ENCODE measurements at regions not wholly inside any gene's neighbourhood (a gene's known extent, or its start where the extent isn't known, plus 50 kb on each side); places are given as distances from the start of the nearest gene placed in this dataset.

DNA sequence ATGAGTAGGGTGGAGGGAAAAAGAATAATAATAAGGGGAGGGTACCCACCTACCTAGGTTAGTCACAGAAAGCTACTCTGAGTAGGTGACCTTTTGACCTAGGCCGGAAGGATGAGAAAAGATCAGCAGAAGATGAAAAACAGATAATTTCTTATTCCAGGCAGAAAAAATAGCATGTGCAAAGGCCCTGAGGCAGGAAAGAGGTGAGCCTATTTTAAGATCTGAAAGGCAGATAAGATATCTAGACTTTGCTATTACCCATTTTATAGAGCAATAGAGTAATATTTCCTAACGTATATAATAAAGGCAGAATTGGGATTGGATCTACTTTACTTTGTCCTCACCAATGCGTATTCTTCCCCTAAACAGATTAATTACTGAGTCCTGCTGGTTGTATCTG is 393.9 kb upstream of the MPDZ start:
- Histone ChIP-seq H3K27ac (ENCODE audit: insufficient read depth, low read depth, low read length) (no peak overlapping the region), H3K27me3 (ENCODE audit: control insufficient read depth in 2 of 2, insufficient read depth in 2 of 2, low read length in 2 of 2) (no peaks in the 10 kb centered on the region), H3K79me2 (ENCODE audit: control insufficient read depth, insufficient read depth, low read length) (no peaks in the 10 kb centered on the region), H4K20me1 (replicated peaks; ENCODE audit: control insufficient read depth, extremely low read depth, insufficient read depth, low read length) (no peaks in the 10 kb centered on the region), H3K9me3 (replicated peaks; ENCODE audit: control insufficient read depth, insufficient read depth, low read length) (no peaks in the 10 kb centered on the region), H3K9ac (replicated peaks; ENCODE audit: extremely low read depth, insufficient read depth, low read length) (no peak overlapping the region), H3K9me1 (replicated peaks; ENCODE audit: control insufficient read depth, extremely low read depth, insufficient read depth, low read length) (no peaks in the 10 kb centered on the region), H3K36me3 (ENCODE audit: control insufficient read depth in 2 of 2, extremely low read depth in 1 of 2, insufficient read depth in 2 of 2, low read length in 2 of 2) (no peaks in the 10 kb centered on the region), H2AFZ (ENCODE audit: low read depth, low read length) (no peak overlapping the region), H3K4me1 (ENCODE audit: control insufficient read depth, extremely low read depth, insufficient read depth, low read length) (no peaks in the 10 kb centered on the region), H3K4me3 (replicated peaks in 1 of 3; ENCODE audit: insufficient read depth in 1 of 3, low read depth in 1 of 3, low read length in 3 of 3) (no peak overlapping the region), H3K4me2 (ENCODE audit: insufficient read depth, low read length) (no peak overlapping the region)
- no peak for DNase-seq (ENCODE audit: low read depth, low spot score)
- dilution Hi-C loops (cut with MboI; ENCODE audit: extremely low pct_ligation_motif_present, low sequenced_read_pairs), result no loop called here
- no peak for FAIRE-seq
- intact Hi-C loops (cut with micrococcal nuclease), result no loop called here
- no TSS peak for BruUV-seq (replicated peaks)
- TF ChIP-seq, protein P1, sequence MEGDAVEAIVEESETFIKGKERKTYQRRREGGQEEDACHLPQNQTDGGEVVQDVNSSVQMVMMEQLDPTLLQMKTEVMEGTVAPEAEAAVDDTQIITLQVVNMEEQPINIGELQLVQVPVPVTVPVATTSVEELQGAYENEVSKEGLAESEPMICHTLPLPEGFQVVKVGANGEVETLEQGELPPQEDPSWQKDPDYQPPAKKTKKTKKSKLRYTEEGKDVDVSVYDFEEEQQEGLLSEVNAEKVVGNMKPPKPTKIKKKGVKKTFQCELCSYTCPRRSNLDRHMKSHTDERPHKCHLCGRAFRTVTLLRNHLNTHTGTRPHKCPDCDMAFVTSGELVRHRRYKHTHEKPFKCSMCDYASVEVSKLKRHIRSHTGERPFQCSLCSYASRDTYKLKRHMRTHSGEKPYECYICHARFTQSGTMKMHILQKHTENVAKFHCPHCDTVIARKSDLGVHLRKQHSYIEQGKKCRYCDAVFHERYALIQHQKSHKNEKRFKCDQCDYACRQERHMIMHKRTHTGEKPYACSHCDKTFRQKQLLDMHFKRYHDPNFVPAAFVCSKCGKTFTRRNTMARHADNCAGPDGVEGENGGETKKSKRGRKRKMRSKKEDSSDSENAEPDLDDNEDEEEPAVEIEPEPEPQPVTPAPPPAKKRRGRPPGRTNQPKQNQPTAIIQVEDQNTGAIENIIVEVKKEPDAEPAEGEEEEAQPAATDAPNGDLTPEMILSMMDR (IDR thresholded peaks at IDR 0.05; ENCODE audit: extremely low read depth in 1 of 2, insufficient read depth in 1 of 2, low read depth in 1 of 2, low read length in 2 of 2), result no peak
- no peak for TF ChIP-seq POLR2A (IDR thresholded peaks at IDR 0.05; ENCODE audit: low read depth, low read length)
- TF ChIP-seq FOS (IDR thresholded peaks at IDR 0.05; ENCODE audit: borderline replicate concordance, insufficient read depth, low read length), result no peak
- no peak for TF ChIP-seq POLR2AphosphoS5 (IDR thresholded peaks at IDR 0.05; ENCODE audit: insufficient read depth, low read depth, low read length)
- no peak for TF ChIP-seq GATA2 (IDR thresholded peaks at IDR 0.05; ENCODE audit: insufficient read depth, insufficient read length, low read depth, low read length)
- TF ChIP-seq MYC (IDR thresholded peaks at IDR 0.05; ENCODE audit: low read depth, low read length), result no peak
- TF ChIP-seq, protein P2, sequence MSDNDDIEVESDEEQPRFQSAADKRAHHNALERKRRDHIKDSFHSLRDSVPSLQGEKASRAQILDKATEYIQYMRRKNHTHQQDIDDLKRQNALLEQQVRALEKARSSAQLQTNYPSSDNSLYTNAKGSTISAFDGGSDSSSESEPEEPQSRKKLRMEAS (IDR thresholded peaks at IDR 0.05; ENCODE audit: insufficient read depth, insufficient read length), result no peak
- no peak for TF ChIP-seq JUN (IDR thresholded peaks at IDR 0.05; ENCODE audit: borderline replicate concordance, insufficient read depth, insufficient read length, low read depth)
- TF ChIP-seq EZH2 (IDR thresholded peaks at IDR 0.05; ENCODE audit: borderline replicate concordance, low read depth, low read length, severe bottlenecking), result no peak
- POLR2A ChIA-PET, result no interaction called here
- CTCF ChIA-PET, result no interaction called here

Measured in endothelial cell of umbilical vein (primary cell).